HL-60 (cell line): ENCODE measurements at regions not wholly inside any gene's neighbourhood (a gene's known extent, or its start where the extent isn't known, plus 50 kb on each side); places are given as distances from the start of the nearest gene placed in this dataset.

ENCODE experiments used
- DNase-seq, 2 experiments: peaks; one replicate each; pipeline ENCODE4 v3.0.0-alpha.2; 2010 to 2020; ENCODE audit warnings: low read depth in 1 of 2, low spot score in 1 of 2
- H3K27ac ChIP-seq: fragments of 250-450 bp; sonication (Bioruptor Pico); replicated peaks from 2 replicates; pipeline ENCODE4 v1.5.1; 2020; ENCODE audit warnings: mild to moderate bottlenecking, moderate library complexity
- H3K27me3 ChIP-seq: fragments of 250-450 bp; sonication (Bioruptor Pico); 2 replicates; pipeline ENCODE4 v1.5.1; 2021; ENCODE audit warnings: mild to moderate bottlenecking, moderate library complexity; ENCODE audit not compliant: insufficient read depth, poor library complexity, severe bottlenecking
- H3K4me3 ChIP-seq: replicated peaks from 2 replicates; pipeline ENCODE4 v1.5.1; 2011; ENCODE audit warnings: mild to moderate bottlenecking, control low read depth, low read length; ENCODE audit not compliant: insufficient read depth
- CTCF ChIP-seq: IDR thresholded peaks from one replicate; pipeline ENCODE4 v1.5.1; 2011; ENCODE audit warnings: low read length, control low read depth, inconsistent platforms; ENCODE audit not compliant: insufficient read depth
- GABPA ChIP-seq: IDR thresholded peaks from 2 replicates; pipeline ENCODE4 v1.6.1; 2012; ENCODE audit warnings: low read depth
- POLR2AphosphoS5 ChIP-seq: IDR thresholded peaks from 2 replicates; pipeline ENCODE4 v1.6.1; 2012; ENCODE audit warnings: low read depth
- REST ChIP-seq: IDR thresholded peaks from 2 replicates; pipeline ENCODE4 v1.6.1; 2012; ENCODE audit warnings: low read depth; ENCODE audit not compliant: insufficient replicate concordance
- SPI1 ChIP-seq: IDR thresholded peaks from 2 replicates; pipeline ENCODE4 v1.6.1; 2012; ENCODE audit warnings: low read depth, mild to moderate bottlenecking, borderline replicate concordance

- H3K27ac ChIP-seq = no peak overlapping the region
- no peak for TF ChIP-seq SPI1
- TF ChIP-seq CTCF = no peak
- TF ChIP-seq GABPA = no peak
- no peak for TF ChIP-seq POLR2AphosphoS5
- no peak for TF ChIP-seq REST
- H3K27me3 ChIP-seq = no peaks in the 10 kb centered on the region
- DNase-seq = no peak
- H3K4me3 ChIP-seq = no peak overlapping the region
Observed at GRCh38 chr9:79900754-79901153, 329.0 kb downstream of the TLE4 start.

- no peak for DNase-seq
- H3K4me3 ChIP-seq = no peak overlapping the region
- H3K27me3 ChIP-seq = no peaks in the 10 kb centered on the region
- no peak overlapping the region for H3K27ac ChIP-seq
- no peak for TF ChIP-seq SPI1
- no peak for TF ChIP-seq REST
- no peak for TF ChIP-seq GABPA
- no peak for TF ChIP-seq CTCF
- no peak for TF ChIP-seq POLR2AphosphoS5
Observed at GRCh38 chr9:79896390-79896980, 324.7 kb downstream of the TLE4 start.

GRCh38 chr9:79895232-79895631 lies 323.5 kb downstream of the TLE4 start:
- H3K27me3 ChIP-seq = no peaks in the 10 kb centered on the region
- no peak for DNase-seq
- TF ChIP-seq SPI1 (no peak), POLR2AphosphoS5 (no peak), REST (no peak), CTCF (no peak), GABPA (no peak)
- no peak overlapping the region for H3K27ac ChIP-seq
- no peak overlapping the region for H3K4me3 ChIP-seq
